ENCODE measurements at regions not wholly inside any gene's neighbourhood (a gene's known extent, or its start where the extent isn't known, plus 50 kb on each side); places are given as distances from the start of the nearest gene placed in this dataset.

GRCh38 chr6:2449572-2449940 lies 204.2 kb upstream of the GMDS start:
- Mint-ChIP-seq H3K9me3 (no peaks in the 10 kb centered on the region), H3K27ac (no peak overlapping the region), H3K36me3 (no peaks in the 10 kb centered on the region), H3K4me3 (no peak overlapping the region), H3K4me1 (peaks cover 1% of the 10 kb centered on the region), H3K27me3 (no peaks in the 10 kb centered on the region)
- DNase-seq: no peak

- Mint-ChIP-seq H3K36me3 (peaks cover 2% of the 10 kb centered on the region), H3K9me3 (no peaks in the 10 kb centered on the region), H3K27me3 (no peaks in the 10 kb centered on the region), H3K4me3 (peak overlapping the region; percentile 33), H3K4me1 (peaks cover 1% of the 10 kb centered on the region), H3K27ac (no peak overlapping the region)
- DNase-seq: peak; percentile 12
Measured at GRCh38 chr6:2448826-2449571, 203.6 kb upstream of the GMDS start.

DNA sequence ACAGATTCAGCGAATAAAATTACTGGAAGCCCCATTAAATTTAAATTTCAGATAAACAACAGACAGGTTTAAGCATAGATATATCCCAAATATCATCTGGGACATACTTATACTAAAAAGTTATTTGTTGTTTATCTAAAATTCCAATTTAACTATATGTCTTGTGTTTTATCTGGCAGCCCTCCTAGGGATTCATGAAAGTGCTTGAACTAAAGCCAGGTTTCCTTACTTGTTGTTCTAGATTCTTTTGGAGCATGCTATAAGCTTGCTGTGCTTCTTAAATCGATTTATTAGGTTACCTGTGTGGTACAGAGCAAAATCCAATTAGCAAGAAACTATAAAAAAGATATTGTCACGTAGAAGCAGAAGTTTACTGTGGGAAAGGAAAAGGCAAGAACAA lies 202.5 kb upstream of the GMDS start:
- DNase-seq: no peak
- Mint-ChIP-seq H3K36me3 (peaks cover 2% of the 10 kb centered on the region), H3K4me1 (peaks cover 1% of the 10 kb centered on the region), H3K27me3 (no peaks in the 10 kb centered on the region), H3K4me3 (no peak overlapping the region), H3K27ac (no peak overlapping the region), H3K9me3 (no peaks in the 10 kb centered on the region)

GRCh38 chr6:2447318-2447920 lies 202.0 kb upstream of the GMDS start:
- peaks cover 2% of the 10 kb centered on the region for H3K36me3 Mint-ChIP-seq

DNA sequence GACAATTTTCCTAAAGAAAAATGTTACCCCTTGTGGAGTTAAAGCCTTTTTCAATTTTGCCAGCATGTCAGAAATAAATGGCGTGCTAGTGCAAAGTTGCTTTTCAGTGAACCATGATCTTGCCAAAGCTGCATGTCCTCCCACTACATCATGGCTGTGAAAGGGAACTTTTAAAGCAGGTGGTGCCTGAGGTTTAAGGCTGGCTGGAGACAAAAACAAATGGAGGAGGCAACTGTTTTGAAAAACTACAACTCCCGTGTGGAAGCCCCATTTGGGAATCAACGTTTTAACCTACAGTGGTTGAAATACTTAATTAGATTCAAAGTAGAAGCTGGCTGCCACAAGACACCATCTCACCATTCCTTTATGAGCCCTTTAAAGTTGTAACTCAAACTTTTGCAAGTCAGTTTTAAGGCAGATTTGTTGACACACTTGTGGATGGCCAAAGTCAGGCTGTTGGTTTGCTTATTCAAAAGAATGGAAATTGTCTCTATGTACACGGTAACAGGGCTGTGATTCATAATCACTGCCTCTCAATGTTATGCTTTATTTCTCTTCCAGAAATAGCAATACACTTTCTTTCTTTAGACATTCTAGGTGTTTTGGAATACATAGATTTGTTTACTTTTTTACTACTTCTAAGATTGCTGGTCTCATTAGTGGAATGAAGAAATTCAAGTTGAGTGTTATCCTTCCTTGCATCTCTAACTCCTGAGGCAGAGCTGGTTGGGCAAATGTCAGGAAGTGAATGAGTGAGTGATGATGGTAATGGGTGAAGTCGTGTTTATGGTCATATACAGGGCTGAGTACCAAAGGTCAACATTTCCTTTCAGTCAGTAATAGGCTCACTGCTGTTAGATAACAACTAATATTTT lies 196.4 kb upstream of the GMDS start:
- Mint-ChIP-seq H3K27me3 (no peaks in the 10 kb centered on the region), H3K36me3 (peaks cover 2% of the 10 kb centered on the region), H3K9me3 (no peaks in the 10 kb centered on the region), H3K27ac (no peak overlapping the region), H3K4me3 (no peak overlapping the region), H3K4me1 (no peaks in the 10 kb centered on the region)
- no peak for DNase-seq

More at GRCh38 chr6:2447318-2447920, 202.0 kb upstream of the GMDS start:
- H3K27ac Mint-ChIP-seq: no peak overlapping the region
- H3K4me3 Mint-ChIP-seq: no peak overlapping the region
- no peaks in the 10 kb centered on the region for H3K9me3 Mint-ChIP-seq
- H3K27me3 Mint-ChIP-seq: no peaks in the 10 kb centered on the region
- DNase-seq: no peak
- peaks cover 1% of the 10 kb centered on the region for H3K4me1 Mint-ChIP-seq

DNA sequence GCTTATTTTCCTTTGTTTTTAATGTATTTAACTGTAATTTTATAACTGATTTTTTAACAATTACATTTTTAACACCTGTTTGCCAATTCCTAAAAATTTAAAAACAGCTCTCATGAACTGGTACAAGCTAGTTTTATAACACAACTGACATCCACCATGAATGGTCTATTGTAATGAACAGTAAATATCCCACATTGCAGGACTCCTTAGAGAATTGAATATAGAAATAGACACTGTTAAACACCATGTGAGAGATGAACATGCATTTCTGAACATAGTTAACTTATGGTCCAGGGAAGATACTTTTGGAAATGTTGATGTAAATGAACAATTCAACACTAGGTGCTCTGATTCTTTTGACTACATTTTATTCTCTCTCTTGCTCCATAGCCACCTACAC lies 195.1 kb upstream of the GMDS start:
- H3K4me1 Mint-ChIP-seq: no peaks in the 10 kb centered on the region
- no peak overlapping the region for H3K27ac Mint-ChIP-seq
- no peaks in the 10 kb centered on the region for H3K9me3 Mint-ChIP-seq
- H3K36me3 Mint-ChIP-seq: peaks cover 2% of the 10 kb centered on the region
- DNase-seq: no peak
- H3K4me3 Mint-ChIP-seq: no peak overlapping the region
- no peaks in the 10 kb centered on the region for H3K27me3 Mint-ChIP-seq

DNA sequence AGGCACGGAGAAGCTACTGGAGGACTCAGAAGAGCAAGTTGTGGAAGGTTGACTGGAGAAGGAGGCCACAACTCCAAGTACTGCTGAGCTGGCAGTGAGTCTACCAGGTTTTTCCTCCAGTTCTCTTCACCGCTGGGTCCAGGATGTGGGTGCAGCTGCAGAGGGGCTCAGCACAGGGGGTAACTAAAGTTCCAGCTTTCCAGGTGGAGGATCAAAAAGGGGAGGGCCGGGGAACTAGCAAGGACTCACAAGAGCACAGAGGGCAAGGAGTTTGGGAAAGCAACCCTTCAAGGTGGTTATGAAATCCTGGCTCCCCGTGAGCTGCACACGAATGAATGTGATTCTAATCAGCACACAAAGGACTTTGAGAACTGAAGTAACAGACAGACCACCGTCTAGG lies 194.2 kb upstream of the GMDS start:
- Mint-ChIP-seq H3K36me3 (peaks cover 2% of the 10 kb centered on the region), H3K9me3 (no peaks in the 10 kb centered on the region)

DNA sequence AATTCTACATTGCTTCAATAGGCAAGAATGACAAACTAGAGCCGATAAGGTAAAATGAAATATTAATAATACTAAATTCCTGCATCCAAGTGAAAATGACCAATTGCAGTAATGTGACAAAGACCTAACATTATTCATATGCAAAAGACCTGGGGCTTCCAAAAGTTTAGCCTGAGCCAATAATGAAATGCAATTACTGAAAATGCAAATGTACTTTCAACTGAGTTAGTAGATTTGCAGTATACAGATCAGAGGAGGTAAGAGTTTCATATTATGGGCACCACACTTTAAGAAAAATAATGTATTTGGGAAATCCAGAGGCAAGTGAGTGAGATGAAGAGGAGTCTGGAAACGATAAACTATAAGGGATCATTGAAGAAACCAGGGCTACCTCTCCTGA lies 193.7 kb upstream of the GMDS start:
- no peaks in the 10 kb centered on the region for H3K36me3 Mint-ChIP-seq

More for the DNA sequence above, 194.2 kb upstream of the GMDS start:
- Mint-ChIP-seq H3K27me3 (no peaks in the 10 kb centered on the region), H3K27ac (no peak overlapping the region), H3K4me3 (no peak overlapping the region), H3K4me1 (no peaks in the 10 kb centered on the region)
- DNase-seq: no peak

DNA sequence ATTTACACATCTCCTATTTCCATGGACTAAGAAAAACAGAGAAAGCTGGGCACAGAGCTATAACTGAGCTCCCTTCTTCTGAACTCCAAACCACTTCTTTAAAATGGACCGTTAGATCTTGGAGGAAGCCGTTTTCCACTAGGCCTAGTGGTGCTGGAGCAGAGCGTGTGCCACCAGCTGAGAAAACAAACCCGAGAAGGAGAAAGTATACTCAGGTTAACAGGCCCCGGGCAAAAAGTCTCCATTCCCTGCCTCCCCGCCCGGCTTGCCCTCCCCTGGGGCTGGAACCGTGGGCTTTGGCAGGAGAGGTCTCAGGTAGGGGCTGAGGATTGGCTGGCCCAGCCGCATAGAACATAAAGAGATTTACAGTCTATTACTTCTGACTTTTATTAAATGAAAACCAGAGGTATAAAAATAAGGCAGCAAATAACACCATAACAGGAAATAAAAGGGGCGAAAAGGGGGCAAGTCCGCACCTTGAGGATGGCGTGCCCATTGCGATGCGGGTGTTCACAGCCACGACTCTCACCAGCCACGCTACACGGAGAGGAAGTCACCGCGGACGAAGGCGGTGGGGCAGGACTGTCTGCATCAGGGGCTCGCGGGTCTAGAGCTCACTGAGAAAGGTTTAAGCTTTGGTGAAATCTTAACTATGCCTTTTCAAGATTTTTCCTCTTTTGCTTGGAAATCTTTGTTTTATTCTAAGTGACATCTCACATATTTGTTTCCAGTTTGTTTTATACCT lies 191.2 kb upstream of the GMDS start:
- H3K27me3 Mint-ChIP-seq: no peaks in the 10 kb centered on the region

More for the DNA sequence above, 193.7 kb upstream of the GMDS start:
- no peak for DNase-seq
- no peaks in the 10 kb centered on the region for H3K9me3 Mint-ChIP-seq
- no peaks in the 10 kb centered on the region for H3K27me3 Mint-ChIP-seq
- H3K4me1 Mint-ChIP-seq: no peaks in the 10 kb centered on the region
- no peak overlapping the region for H3K4me3 Mint-ChIP-seq
- H3K27ac Mint-ChIP-seq: no peak overlapping the region

DNA sequence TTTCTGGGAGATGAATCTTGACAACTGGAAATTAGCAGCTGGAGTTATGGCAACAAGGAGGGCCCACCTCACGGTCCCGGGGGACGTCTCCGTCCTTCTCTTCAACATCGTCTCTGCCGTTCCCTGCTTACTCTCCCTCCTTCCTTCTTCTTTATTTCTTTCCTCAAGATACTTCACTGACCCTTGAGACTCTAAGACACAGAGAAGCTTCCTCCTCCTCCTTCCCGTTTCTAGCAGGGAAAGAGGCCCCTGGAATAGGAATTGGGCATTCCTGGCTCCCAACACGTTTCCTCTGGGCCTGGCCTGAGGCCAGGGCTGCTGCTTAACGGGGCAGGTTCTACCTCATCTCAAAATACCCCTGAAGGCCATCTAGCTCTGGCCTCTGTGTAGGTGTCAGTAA lies 189.9 kb upstream of the GMDS start:
- H3K4me3 Mint-ChIP-seq: no peak overlapping the region
- DNase-seq: no peak
- no peak overlapping the region for H3K27ac Mint-ChIP-seq
- no peaks in the 10 kb centered on the region for H3K27me3 Mint-ChIP-seq
- H3K9me3 Mint-ChIP-seq: no peaks in the 10 kb centered on the region
- H3K36me3 Mint-ChIP-seq: no peaks in the 10 kb centered on the region
- no peaks in the 10 kb centered on the region for H3K4me1 Mint-ChIP-seq

More for the DNA sequence above, 191.2 kb upstream of the GMDS start:
- DNase-seq: no peak
- no peaks in the 10 kb centered on the region for H3K4me1 Mint-ChIP-seq
- H3K27ac Mint-ChIP-seq: no peak overlapping the region
- no peak overlapping the region for H3K4me3 Mint-ChIP-seq
- H3K9me3 Mint-ChIP-seq: no peaks in the 10 kb centered on the region
- no peaks in the 10 kb centered on the region for H3K36me3 Mint-ChIP-seq

GRCh38 chr6:2434912-2435311 lies 189.5 kb upstream of the GMDS start:
- no peaks in the 10 kb centered on the region for H3K27me3 Mint-ChIP-seq
- no peaks in the 10 kb centered on the region for H3K36me3 Mint-ChIP-seq
- DNase-seq: no peak
- no peak overlapping the region for H3K27ac Mint-ChIP-seq
- H3K4me1 Mint-ChIP-seq: no peaks in the 10 kb centered on the region
- no peaks in the 10 kb centered on the region for H3K9me3 Mint-ChIP-seq
- no peak overlapping the region for H3K4me3 Mint-ChIP-seq

GRCh38 chr6:2434116-2434515 lies 188.7 kb upstream of the GMDS start:
- H3K9me3 Mint-ChIP-seq: no peaks in the 10 kb centered on the region
- no peak overlapping the region for H3K4me3 Mint-ChIP-seq
- DNase-seq: no peak
- no peak overlapping the region for H3K27ac Mint-ChIP-seq
- no peaks in the 10 kb centered on the region for H3K27me3 Mint-ChIP-seq
- H3K36me3 Mint-ChIP-seq: no peaks in the 10 kb centered on the region
- H3K4me1 Mint-ChIP-seq: no peaks in the 10 kb centered on the region

DNA sequence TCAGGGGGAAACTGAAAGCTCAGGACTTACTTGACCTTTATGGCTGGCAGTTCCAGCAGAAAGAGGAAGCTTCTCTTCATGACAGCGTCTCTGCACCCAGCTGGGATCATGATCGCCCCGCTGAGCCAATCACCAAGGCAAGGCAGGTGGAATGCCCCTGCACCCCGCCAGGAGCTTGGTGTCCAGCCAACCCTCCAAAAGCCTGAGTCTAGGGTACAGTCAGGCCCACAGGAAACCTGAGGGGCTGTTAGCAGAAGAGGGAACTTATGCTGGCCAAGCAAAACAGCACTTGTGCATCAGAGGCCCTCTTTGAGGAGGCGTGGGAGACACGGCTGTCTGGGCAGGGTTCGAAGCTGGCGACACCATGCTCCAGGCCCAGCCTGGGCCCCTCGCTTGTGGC lies 188.3 kb upstream of the GMDS start:
- Mint-ChIP-seq H3K9me3 (no peaks in the 10 kb centered on the region), H3K27ac (no peak overlapping the region), H3K36me3 (no peaks in the 10 kb centered on the region), H3K4me3 (no peak overlapping the region), H3K27me3 (no peaks in the 10 kb centered on the region), H3K4me1 (no peaks in the 10 kb centered on the region)
- no peak for DNase-seq

DNA sequence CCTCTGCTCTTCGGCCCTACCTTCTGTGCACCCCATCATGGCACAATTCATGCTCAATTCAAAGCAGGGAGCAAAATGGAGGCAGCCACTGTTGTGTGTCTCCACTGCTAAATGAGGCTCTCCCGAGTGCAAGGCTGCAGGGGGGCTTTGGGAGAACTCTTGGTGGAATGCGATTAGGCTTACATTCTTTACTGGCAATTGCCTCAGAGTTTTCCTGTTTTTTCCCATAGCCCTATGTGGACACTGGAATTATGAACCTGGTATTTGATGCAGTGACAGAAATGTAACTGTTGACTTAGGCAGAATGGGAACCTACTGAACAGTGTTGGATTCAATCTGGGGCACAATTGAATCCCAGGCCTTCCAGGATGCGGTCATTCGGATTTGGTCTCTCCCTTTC lies 187.9 kb upstream of the GMDS start:
- H3K9me3 Mint-ChIP-seq: no peaks in the 10 kb centered on the region
- H3K27me3 Mint-ChIP-seq: no peaks in the 10 kb centered on the region
- no peak for DNase-seq
- no peaks in the 10 kb centered on the region for H3K36me3 Mint-ChIP-seq
- H3K4me3 Mint-ChIP-seq: no peak overlapping the region
- no peak overlapping the region for H3K27ac Mint-ChIP-seq
- no peaks in the 10 kb centered on the region for H3K4me1 Mint-ChIP-seq

- no peaks in the 10 kb centered on the region for H3K36me3 Mint-ChIP-seq
- no peaks in the 10 kb centered on the region for H3K9me3 Mint-ChIP-seq
- no peaks in the 10 kb centered on the region for H3K27me3 Mint-ChIP-seq
- no peak for DNase-seq
- H3K4me1 Mint-ChIP-seq: no peaks in the 10 kb centered on the region
- H3K27ac Mint-ChIP-seq: no peak overlapping the region
- H3K4me3 Mint-ChIP-seq: no peak overlapping the region
Measured at GRCh38 chr6:2432292-2432691, 186.9 kb upstream of the GMDS start.

All from activated naive CD8-positive, alpha-beta T cell treated with anti-CD3 and anti-CD28 coated beads for 36 hours (primary cell).